ENCODE measurements at regions not wholly inside any gene's neighbourhood (a gene's known extent, or its start where the extent isn't known, plus 50 kb on each side); places are given as distances from the start of the nearest gene placed in this dataset.
"Not testable (repeated sequence)": the region's sequence is repeated elsewhere in the genome, so short reads cannot be mapped to it uniquely, and the experiment has no call there.

- no peak for DNase-seq (ENCODE audit: low spot score)
Observed at GRCh38 chr4:24368801-24369200, 215.6 kb downstream of the DHX15 start.

GRCh38 chr4:24364852-24365251 lies 219.5 kb downstream of the DHX15 start:
- no peak for DNase-seq (ENCODE audit: low spot score)

- DNase-seq (ENCODE audit: low spot score) = no peak
Observed at GRCh38 chr4:24364249-24364648, 220.1 kb downstream of the DHX15 start.

- DNase-seq (ENCODE audit: low spot score) = no peak
Observed at GRCh38 chr4:24363751-24364150, 220.6 kb downstream of the DHX15 start.

GRCh38 chr4:24352112-24352511 lies 232.2 kb downstream of the DHX15 start:
- DNase-seq (ENCODE audit: low spot score) = no peak

- not testable (repeated sequence) for DNase-seq (ENCODE audit: low spot score)
Observed at GRCh38 chr4:24349168-24349996, 235.0 kb downstream of the DHX15 start.

GRCh38 chr4:24339260-24339659 lies 245.1 kb downstream of the DHX15 start:
- DNase-seq (ENCODE audit: low spot score) = no peak

GRCh38 chr4:24337451-24338190 lies 246.7 kb downstream of the DHX15 start:
- no peak for DNase-seq (ENCODE audit: low spot score)

GRCh38 chr4:24335616-24336015 lies 248.7 kb downstream of the DHX15 start:
- DNase-seq (ENCODE audit: low spot score) = no peak

GRCh38 chr4:24334906-24335305 lies 249.4 kb downstream of the DHX15 start:
- no peak for DNase-seq (ENCODE audit: low spot score)

GRCh38 chr4:24330573-24330972 lies 253.8 kb downstream of the DHX15 start:
- no peak for DNase-seq (ENCODE audit: low spot score)

GRCh38 chr4:24330172-24330571 lies 254.2 kb downstream of the DHX15 start:
- DNase-seq (ENCODE audit: low spot score) = peak; percentile 14

- DNase-seq (ENCODE audit: low spot score) = no peak
Observed at GRCh38 chr4:24328711-24329110, 255.6 kb downstream of the DHX15 start.

GRCh38 chr4:24328310-24328709 lies 256.0 kb downstream of the DHX15 start:
- no peak for DNase-seq (ENCODE audit: low spot score)

- DNase-seq (ENCODE audit: low spot score) = no peak
Observed at GRCh38 chr4:24322995-24323394, 261.4 kb downstream of the DHX15 start.

GRCh38 chr4:24322511-24322910 lies 261.8 kb downstream of the DHX15 start:
- DNase-seq (ENCODE audit: low spot score) = no peak

- DNase-seq (ENCODE audit: low spot score) = no peak
Observed at GRCh38 chr4:24321616-24322015, 262.7 kb downstream of the DHX15 start.

GRCh38 chr4:24321131-24321530 lies 263.2 kb downstream of the DHX15 start:
- no peak for DNase-seq (ENCODE audit: low spot score)

GRCh38 chr4:24319387-24319786 lies 265.0 kb downstream of the DHX15 start:
- DNase-seq (ENCODE audit: low spot score) = no peak

- DNase-seq (ENCODE audit: low spot score) = peak; percentile 13
Observed at GRCh38 chr4:24315056-24315455, 269.3 kb downstream of the DHX15 start.

- no peak for DNase-seq (ENCODE audit: low spot score)
Observed at GRCh38 chr4:24312261-24312913, 272.0 kb downstream of the DHX15 start.

GRCh38 chr4:24303926-24304325 lies 280.4 kb downstream of the DHX15 start:
- no peak for DNase-seq (ENCODE audit: low spot score)

- no peak for DNase-seq (ENCODE audit: low spot score)
Observed at GRCh38 chr4:24298911-24299310, 285.4 kb downstream of the DHX15 start.
